Stimulated activated CD4-positive, alpha-beta T cell treated with anti-CD3 and anti-CD28 coated beads, Interleukin-15, amount 100 ng/mL, for 24 hours (primary cell): ENCODE measurements at regions not wholly inside any gene's neighbourhood (a gene's known extent, or its start where the extent isn't known, plus 50 kb on each side); places are given as distances from the start of the nearest gene placed in this dataset.
"Not testable (repeated sequence)": the region's sequence is repeated elsewhere in the genome, so short reads cannot be mapped to it uniquely, and the experiment has no call there.

Experiments used
- DNase-seq: peaks from one replicate; pipeline ENCODE4 v3.0.0-alpha.2; 2020

GRCh38 chr3:106029954-106030626, 161.3 kb upstream of the CBLB start:
- no peak for DNase-seq

GRCh38 chr3:106030627-106030963, 161.8 kb upstream of the CBLB start:
- no peak for DNase-seq

GRCh38 chr3:106032479-106032878, 163.7 kb upstream of the CBLB start:
- DNase-seq = no peak

GRCh38 chr3:106033654-106034053, 164.8 kb upstream of the CBLB start:
- no peak for DNase-seq

GRCh38 chr3:106034313-106034712, 165.5 kb upstream of the CBLB start:
- no peak for DNase-seq

- no peak for DNase-seq
Measured at GRCh38 chr3:106035619-106036018, 166.8 kb upstream of the CBLB start.

- no peak for DNase-seq
Measured at GRCh38 chr3:106036696-106037095, 167.9 kb upstream of the CBLB start.

- no peak for DNase-seq
Measured at GRCh38 chr3:106047221-106047620, 178.4 kb upstream of the CBLB start.

- no peak for DNase-seq
Measured at GRCh38 chr3:106048946-106049481, 180.2 kb upstream of the CBLB start.

- DNase-seq = no peak
Measured at GRCh38 chr3:106049821-106050220, 181.0 kb upstream of the CBLB start.

- no peak for DNase-seq
Measured at GRCh38 chr3:106056931-106057330, 188.1 kb upstream of the CBLB start.

GRCh38 chr3:106058475-106058874, 189.7 kb upstream of the CBLB start:
- no peak for DNase-seq

GRCh38 chr3:106059953-106060517, 191.2 kb upstream of the CBLB start:
- no peak for DNase-seq

- DNase-seq = no peak
Measured at GRCh38 chr3:106063909-106064308, 195.1 kb upstream of the CBLB start.

GRCh38 chr3:106065831-106066230, 197.0 kb upstream of the CBLB start:
- no peak for DNase-seq

- no peak for DNase-seq
Measured at GRCh38 chr3:106067711-106068110, 198.9 kb upstream of the CBLB start.

GRCh38 chr3:106068381-106068780, 199.6 kb upstream of the CBLB start:
- DNase-seq = no peak

GRCh38 chr3:106068795-106069194, 200.0 kb upstream of the CBLB start:
- DNase-seq = no peak

GRCh38 chr3:106070187-106070586, 201.4 kb upstream of the CBLB start:
- no peak for DNase-seq

- no peak for DNase-seq
Measured at GRCh38 chr3:106071306-106071705, 202.5 kb upstream of the CBLB start.

GRCh38 chr3:106072596-106072995, 203.8 kb upstream of the CBLB start:
- not testable (repeated sequence) for DNase-seq

- not testable (repeated sequence) for DNase-seq
Measured at GRCh38 chr3:106073806-106074205, 205.0 kb upstream of the CBLB start.

GRCh38 chr3:106075731-106076130, 206.9 kb upstream of the CBLB start:
- DNase-seq = not testable (repeated sequence)

GRCh38 chr3:106078635-106079034, 209.8 kb upstream of the CBLB start:
- DNase-seq = no peak

GRCh38 chr3:106082616-106083015, 213.8 kb upstream of the CBLB start:
- DNase-seq = no peak
